ENCODE measurements at regions not wholly inside any gene's neighbourhood (a gene's known extent, or its start where the extent isn't known, plus 50 kb on each side); places are given as distances from the start of the nearest gene placed in this dataset.

DNA sequence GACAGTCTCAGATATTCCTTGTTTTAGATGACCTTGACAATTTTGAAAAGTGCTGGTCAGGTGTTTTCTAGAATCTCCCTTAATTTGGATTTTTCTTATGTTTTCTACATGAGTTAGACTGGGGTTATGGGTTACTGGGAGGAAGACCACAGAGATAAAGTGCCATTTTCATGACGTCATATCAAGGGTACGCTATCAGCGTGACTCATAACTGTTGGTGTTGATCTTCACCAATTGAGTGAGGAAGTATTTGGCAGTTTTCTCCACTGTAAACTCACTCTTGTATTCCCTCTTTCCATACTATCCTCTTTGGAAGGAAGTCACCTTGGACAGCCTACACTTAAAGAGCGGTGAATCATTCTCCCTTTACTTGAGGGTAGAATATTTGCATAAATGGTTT is 56.9 kb downstream of the MAGEC1 start (continued):
- TF ChIP-seq, protein P1, sequence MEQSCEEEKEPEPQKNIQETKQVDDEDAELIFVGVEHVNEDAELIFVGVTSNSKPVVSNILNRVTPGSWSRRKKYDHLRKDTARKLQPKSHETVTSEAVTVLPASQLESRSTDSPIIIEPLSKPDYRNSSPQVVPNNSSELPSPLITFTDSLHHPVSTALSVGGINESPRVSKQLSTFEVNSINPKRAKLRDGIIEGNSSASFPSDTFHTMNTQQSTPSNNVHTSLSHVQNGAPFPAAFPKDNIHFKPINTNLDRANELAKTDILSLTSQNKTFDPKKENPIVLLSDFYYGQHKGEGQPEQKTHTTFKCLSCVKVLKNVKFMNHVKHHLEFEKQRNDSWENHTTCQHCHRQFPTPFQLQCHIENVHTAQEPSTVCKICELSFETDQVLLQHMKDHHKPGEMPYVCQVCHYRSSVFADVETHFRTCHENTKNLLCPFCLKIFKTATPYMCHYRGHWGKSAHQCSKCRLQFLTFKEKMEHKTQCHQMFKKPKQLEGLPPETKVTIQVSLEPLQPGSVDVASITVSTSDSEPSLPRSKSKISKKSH (CRISPR knock-in tag; IDR thresholded peaks at IDR 0.05): no peak
- TF ChIP-seq POLR2H (tag; IDR thresholded peaks at IDR 0.05; ENCODE audit: low read depth): no peak
- no peak for TF ChIP-seq ELF1 (tag; IDR thresholded peaks at IDR 0.05)
- TF ChIP-seq NCOR1 (IDR thresholded peaks at IDR 0.05): no peak
- TF ChIP-seq, protein P2, sequence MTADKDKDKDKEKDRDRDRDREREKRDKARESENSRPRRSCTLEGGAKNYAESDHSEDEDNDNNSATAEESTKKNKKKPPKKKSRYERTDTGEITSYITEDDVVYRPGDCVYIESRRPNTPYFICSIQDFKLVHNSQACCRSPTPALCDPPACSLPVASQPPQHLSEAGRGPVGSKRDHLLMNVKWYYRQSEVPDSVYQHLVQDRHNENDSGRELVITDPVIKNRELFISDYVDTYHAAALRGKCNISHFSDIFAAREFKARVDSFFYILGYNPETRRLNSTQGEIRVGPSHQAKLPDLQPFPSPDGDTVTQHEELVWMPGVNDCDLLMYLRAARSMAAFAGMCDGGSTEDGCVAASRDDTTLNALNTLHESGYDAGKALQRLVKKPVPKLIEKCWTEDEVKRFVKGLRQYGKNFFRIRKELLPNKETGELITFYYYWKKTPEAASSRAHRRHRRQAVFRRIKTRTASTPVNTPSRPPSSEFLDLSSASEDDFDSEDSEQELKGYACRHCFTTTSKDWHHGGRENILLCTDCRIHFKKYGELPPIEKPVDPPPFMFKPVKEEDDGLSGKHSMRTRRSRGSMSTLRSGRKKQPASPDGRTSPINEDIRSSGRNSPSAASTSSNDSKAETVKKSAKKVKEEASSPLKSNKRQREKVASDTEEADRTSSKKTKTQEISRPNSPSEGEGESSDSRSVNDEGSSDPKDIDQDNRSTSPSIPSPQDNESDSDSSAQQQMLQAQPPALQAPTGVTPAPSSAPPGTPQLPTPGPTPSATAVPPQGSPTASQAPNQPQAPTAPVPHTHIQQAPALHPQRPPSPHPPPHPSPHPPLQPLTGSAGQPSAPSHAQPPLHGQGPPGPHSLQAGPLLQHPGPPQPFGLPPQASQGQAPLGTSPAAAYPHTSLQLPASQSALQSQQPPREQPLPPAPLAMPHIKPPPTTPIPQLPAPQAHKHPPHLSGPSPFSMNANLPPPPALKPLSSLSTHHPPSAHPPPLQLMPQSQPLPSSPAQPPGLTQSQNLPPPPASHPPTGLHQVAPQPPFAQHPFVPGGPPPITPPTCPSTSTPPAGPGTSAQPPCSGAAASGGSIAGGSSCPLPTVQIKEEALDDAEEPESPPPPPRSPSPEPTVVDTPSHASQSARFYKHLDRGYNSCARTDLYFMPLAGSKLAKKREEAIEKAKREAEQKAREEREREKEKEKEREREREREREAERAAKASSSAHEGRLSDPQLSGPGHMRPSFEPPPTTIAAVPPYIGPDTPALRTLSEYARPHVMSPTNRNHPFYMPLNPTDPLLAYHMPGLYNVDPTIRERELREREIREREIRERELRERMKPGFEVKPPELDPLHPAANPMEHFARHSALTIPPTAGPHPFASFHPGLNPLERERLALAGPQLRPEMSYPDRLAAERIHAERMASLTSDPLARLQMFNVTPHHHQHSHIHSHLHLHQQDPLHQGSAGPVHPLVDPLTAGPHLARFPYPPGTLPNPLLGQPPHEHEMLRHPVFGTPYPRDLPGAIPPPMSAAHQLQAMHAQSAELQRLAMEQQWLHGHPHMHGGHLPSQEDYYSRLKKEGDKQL (CRISPR knock-in tag; IDR thresholded peaks at IDR 0.05; ENCODE audit: borderline replicate concordance): no peak
- no peak for TF ChIP-seq ATF1 (CRISPR knock-in tag; IDR thresholded peaks at IDR 0.05)
- TF ChIP-seq ATF1 (tag; IDR thresholded peaks at IDR 0.05): peak; percentile 87
- no peak for TF ChIP-seq ZNF184 (CRISPR knock-in tag; IDR thresholded peaks at IDR 0.05)
- no peak for TF ChIP-seq KDM2B (CRISPR knock-in tag; IDR thresholded peaks at IDR 0.05)
- TF ChIP-seq, protein P3, sequence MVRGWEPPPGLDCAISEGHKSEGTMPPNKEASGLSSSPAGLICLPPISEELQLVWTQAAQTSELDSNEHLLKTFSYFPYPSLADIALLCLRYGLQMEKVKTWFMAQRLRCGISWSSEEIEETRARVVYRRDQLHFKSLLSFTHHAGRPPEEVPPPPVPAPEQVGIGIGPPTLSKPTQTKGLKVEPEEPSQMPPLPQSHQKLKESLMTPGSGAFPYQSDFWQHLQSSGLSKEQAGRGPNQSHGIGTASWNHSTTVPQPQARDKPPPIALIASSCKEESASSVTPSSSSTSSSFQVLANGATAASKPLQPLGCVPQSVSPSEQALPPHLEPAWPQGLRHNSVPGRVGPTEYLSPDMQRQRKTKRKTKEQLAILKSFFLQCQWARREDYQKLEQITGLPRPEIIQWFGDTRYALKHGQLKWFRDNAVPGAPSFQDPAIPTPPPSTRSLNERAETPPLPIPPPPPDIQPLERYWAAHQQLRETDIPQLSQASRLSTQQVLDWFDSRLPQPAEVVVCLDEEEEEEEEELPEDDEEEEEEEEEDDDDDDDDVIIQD (CRISPR knock-in tag; IDR thresholded peaks at IDR 0.05): no peak

All from K562 (cell line).